ENCODE measurements at regions not wholly inside any gene's neighbourhood (a gene's known extent, or its start where the extent isn't known, plus 50 kb on each side); places are given as distances from the start of the nearest gene placed in this dataset.

- TF ChIP-seq CTCF (IDR thresholded peaks at IDR 0.05) = no peak
- no peak for TF ChIP-seq EZH2 (IDR thresholded peaks at IDR 0.05)
- no peak for TF ChIP-seq EZH2phosphoT487 (IDR thresholded peaks at IDR 0.05)
Observed at GRCh38 chr18:51603551-51603950, 406.1 kb upstream of the MEX3C start.

Measured in neural progenitor cell (in vitro differentiated cells).